Smooth muscle cell (in vitro differentiated cells): ENCODE measurements at regions not wholly inside any gene's neighbourhood (a gene's known extent, or its start where the extent isn't known, plus 50 kb on each side); places are given as distances from the start of the nearest gene placed in this dataset.

Experiments
- DNase-seq: peaks from one replicate; lab custom pipeline; 2025; ENCODE audit not compliant: unreplicated experiment; lab: John Stamatoyannopoulos, UW
- H2AFZ ChIP-seq: fragments of 200-600 bp; sonication (generic); 2 replicates; pipeline ENCODE4 v1.6.0; 2016; ENCODE audit warnings: antibody characterized with exemption, low read depth, mild to moderate bottlenecking
- H3F3A ChIP-seq: fragments of 200-600 bp; sonication (generic); 2 replicates; pipeline ENCODE4 v1.6.0; 2017; ENCODE audit warnings: antibody characterized with exemption, low read depth
- H3K27ac ChIP-seq: fragments of 200-600 bp; sonication (generic); 2 replicates; pipeline ENCODE4 v1.5.1; 2016; ENCODE audit warnings: low read depth, mild to moderate bottlenecking
- H3K27me3 ChIP-seq: fragments of 200-600 bp; sonication (generic); 2 replicates; pipeline ENCODE4 v1.6.1; 2016; ENCODE audit warnings: low read depth, mild to moderate bottlenecking
- H3K36me3 ChIP-seq: fragments of 200-600 bp; sonication (generic); 2 replicates; pipeline ENCODE4 v1.5.1; 2016; ENCODE audit warnings: low read depth
- H3K4me1 ChIP-seq: fragments of 200-600 bp; sonication (generic); 2 replicates; pipeline ENCODE4 v1.5.1; 2016; ENCODE audit warnings: low read depth
- H3K4me2 ChIP-seq: fragments of 200-600 bp; sonication (generic); 2 replicates; pipeline ENCODE4 v1.6.0; 2016; ENCODE audit warnings: mild to moderate bottlenecking
- H3K4me3 ChIP-seq: fragments of 200-600 bp; sonication (generic); 2 replicates; pipeline ENCODE4 v1.5.1; 2016; ENCODE audit warnings: mild to moderate bottlenecking
- H3K79me2 ChIP-seq: fragments of 200-600 bp; sonication (generic); 2 replicates; pipeline ENCODE4 v1.6.0; 2016; ENCODE audit warnings: low read depth, mild to moderate bottlenecking
- H3K9ac ChIP-seq: fragments of 200-600 bp; sonication (generic); 2 replicates; pipeline ENCODE4 v1.6.0; 2016; ENCODE audit warnings: low read depth
- H3K9me3 ChIP-seq: fragments of 200-600 bp; sonication (generic); replicated peaks from 2 replicates; pipeline ENCODE4 v1.5.1; 2016; ENCODE audit warnings: low read depth
- H4K20me1 ChIP-seq: fragments of 200-600 bp; sonication (generic); 2 replicates; pipeline ENCODE4 v1.6.0; 2016; ENCODE audit warnings: low read depth
- whole genome bisulfite sequencing: methylation state at CpG from one replicate; pipeline ENCODE4 v1.1.7; 2016; ENCODE audit warnings: low lambda C conversion rate; 5-methylcytosine and 5-hydroxymethylcytosine counted together
- TF ChIP-seq, protein P1 (sequence below): fragments of 200-600 bp; sonication (generic); IDR thresholded peaks from 2 replicates; pipeline ENCODE4 v1.5.1; 2017; ENCODE audit warnings: borderline replicate concordance, mild to moderate bottlenecking, antibody characterized with exemption; ENCODE audit not compliant: insufficient read depth, poor library complexity, severe bottlenecking

GRCh38 chr13:42388326-42388725, 116.4 kb downstream of the AKAP11 start:
- Histone ChIP-seq H3K36me3 (no peaks in the 10 kb centered on the region), H3K27ac (no peak overlapping the region), H3K4me1 (no peaks in the 10 kb centered on the region), H3K9me3 (no peaks in the 10 kb centered on the region), H4K20me1 (no peaks in the 10 kb centered on the region), H3K4me3 (no peak overlapping the region), H3K4me2 (no peak overlapping the region), H2AFZ (no peak overlapping the region), H3K79me2 (no peaks in the 10 kb centered on the region), H3K27me3 (no peaks in the 10 kb centered on the region), H3F3A (no peaks in the 10 kb centered on the region), H3K9ac (no peak overlapping the region)
- WGBS, result 88% methylated on average over 2 of the region's 2 CpGs
- no peak for DNase-seq
- TF ChIP-seq, protein P1, sequence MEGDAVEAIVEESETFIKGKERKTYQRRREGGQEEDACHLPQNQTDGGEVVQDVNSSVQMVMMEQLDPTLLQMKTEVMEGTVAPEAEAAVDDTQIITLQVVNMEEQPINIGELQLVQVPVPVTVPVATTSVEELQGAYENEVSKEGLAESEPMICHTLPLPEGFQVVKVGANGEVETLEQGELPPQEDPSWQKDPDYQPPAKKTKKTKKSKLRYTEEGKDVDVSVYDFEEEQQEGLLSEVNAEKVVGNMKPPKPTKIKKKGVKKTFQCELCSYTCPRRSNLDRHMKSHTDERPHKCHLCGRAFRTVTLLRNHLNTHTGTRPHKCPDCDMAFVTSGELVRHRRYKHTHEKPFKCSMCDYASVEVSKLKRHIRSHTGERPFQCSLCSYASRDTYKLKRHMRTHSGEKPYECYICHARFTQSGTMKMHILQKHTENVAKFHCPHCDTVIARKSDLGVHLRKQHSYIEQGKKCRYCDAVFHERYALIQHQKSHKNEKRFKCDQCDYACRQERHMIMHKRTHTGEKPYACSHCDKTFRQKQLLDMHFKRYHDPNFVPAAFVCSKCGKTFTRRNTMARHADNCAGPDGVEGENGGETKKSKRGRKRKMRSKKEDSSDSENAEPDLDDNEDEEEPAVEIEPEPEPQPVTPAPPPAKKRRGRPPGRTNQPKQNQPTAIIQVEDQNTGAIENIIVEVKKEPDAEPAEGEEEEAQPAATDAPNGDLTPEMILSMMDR, result no peak

GRCh38 chr13:42389041-42389440, 117.1 kb downstream of the AKAP11 start:
- H4K20me1 ChIP-seq, result no peaks in the 10 kb centered on the region
- H2AFZ ChIP-seq, result no peak overlapping the region
- no peaks in the 10 kb centered on the region for H3K9me3 ChIP-seq
- peaks cover 3% of the 10 kb centered on the region for H3F3A ChIP-seq
- no peaks in the 10 kb centered on the region for H3K4me1 ChIP-seq
- no peaks in the 10 kb centered on the region for H3K36me3 ChIP-seq
- DNase-seq, result no peak
- H3K27ac ChIP-seq, result no peak overlapping the region
- H3K79me2 ChIP-seq, result no peaks in the 10 kb centered on the region
- H3K27me3 ChIP-seq, result no peaks in the 10 kb centered on the region
- H3K9ac ChIP-seq, result no peak overlapping the region
- no peak overlapping the region for H3K4me2 ChIP-seq
- TF ChIP-seq, protein P1, result no peak
- no peak overlapping the region for H3K4me3 ChIP-seq

GRCh38 chr13:42392180-42392579, 120.2 kb downstream of the AKAP11 start:
- H2AFZ ChIP-seq, result no peak overlapping the region

More at GRCh38 chr13:42392180-42392579, 120.2 kb downstream of the AKAP11 start:
- TF ChIP-seq, protein P1, result no peak
- Histone ChIP-seq H3K27me3 (no peaks in the 10 kb centered on the region), H3K4me3 (no peak overlapping the region), H3K27ac (no peak overlapping the region), H3K4me1 (no peaks in the 10 kb centered on the region), H3K4me2 (no peak overlapping the region), H4K20me1 (no peaks in the 10 kb centered on the region), H3K36me3 (no peaks in the 10 kb centered on the region), H3F3A (peaks cover 4% of the 10 kb centered on the region), H3K9me3 (no peaks in the 10 kb centered on the region), H3K79me2 (no peaks in the 10 kb centered on the region), H3K9ac (no peak overlapping the region)
- DNase-seq, result no peak
- 91% methylated on average over 1 of the region's 1 CpG for WGBS
